NCI-H187 treated with DMSO at 0.1 percent for 48 hours (cell line): ENCODE measurements at regions not wholly inside any gene's neighbourhood (a gene's known extent, or its start where the extent isn't known, plus 50 kb on each side); places are given as distances from the start of the nearest gene placed in this dataset.

Experiments used
- DNase-seq: peaks from one replicate; lab custom pipeline; 2025; lab: John Stamatoyannopoulos, UW

- DNase-seq: no peak
Measured at GRCh38 chr6:169847141-169847674, 95.8 kb downstream of the ERMARD start.

GRCh38 chr6:169846286-169847056 lies 95.0 kb downstream of the ERMARD start:
- DNase-seq: no peak

DNA sequence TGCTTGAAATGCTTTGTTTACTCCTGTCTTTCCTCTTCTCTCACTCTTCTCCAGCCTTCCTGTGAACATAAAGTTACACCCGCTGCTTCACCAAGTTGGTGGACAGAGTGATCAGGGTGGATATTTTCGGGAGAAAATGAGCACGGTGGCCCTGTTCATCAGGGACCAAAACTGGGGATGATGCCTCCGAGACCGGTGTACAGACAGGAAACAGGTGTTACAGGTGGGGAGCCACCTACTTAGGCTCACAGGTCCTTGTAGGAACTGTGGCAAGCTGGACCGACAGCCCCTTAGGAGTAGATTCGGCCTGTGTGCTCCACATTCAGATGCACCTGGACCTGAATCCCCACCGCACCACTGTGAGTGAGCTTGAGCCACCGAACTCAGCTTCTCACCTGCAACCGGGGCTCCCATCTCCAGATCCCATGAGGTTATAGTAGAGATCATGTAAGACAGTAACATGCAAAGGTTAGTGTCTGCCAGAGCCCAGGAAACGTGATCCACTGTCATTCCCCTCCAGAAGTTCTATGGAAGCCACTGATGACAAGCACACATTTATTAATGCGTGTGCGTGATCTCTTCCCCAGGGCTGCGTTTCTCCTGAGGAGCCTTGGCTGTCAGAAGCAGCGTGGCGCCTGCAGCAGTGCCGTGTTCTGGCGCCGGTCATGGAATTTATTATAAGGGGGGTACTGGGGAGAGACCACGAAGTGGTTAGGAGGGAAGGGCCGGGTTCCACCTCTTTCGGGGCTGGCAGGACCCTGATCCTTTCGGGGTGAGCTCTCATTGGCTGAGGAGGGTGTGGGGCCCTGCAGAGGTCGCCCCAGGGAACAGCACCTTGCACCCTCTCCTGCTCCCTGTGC lies 94.2 kb downstream of the ERMARD start:
- no peak for DNase-seq

GRCh38 chr6:169844946-169845345 lies 93.5 kb downstream of the ERMARD start:
- DNase-seq: no peak

DNA sequence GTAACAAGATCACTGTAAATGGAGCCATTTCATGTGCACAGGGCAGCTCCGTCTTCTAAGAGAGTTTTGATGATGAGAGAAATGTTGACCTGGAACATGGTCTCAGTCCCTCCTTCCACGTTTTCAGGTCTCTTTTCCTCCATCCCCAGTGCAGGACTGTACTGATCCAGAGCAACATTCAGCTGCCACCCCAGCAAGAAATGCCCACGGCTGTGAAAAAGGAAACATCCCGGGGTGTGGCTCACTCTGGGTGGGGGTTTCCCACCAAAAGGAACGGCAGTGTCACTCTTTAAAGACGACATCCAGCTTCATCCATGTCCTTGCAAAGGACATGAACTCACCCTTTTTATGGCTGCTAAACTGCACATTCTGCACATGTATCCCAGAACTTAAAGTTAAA lies 92.6 kb downstream of the ERMARD start:
- no peak for DNase-seq

GRCh38 chr6:169843110-169843509 lies 91.7 kb downstream of the ERMARD start:
- no peak for DNase-seq

- no peak for DNase-seq
Measured at GRCh38 chr6:169841907-169842606, 90.6 kb downstream of the ERMARD start.

DNA sequence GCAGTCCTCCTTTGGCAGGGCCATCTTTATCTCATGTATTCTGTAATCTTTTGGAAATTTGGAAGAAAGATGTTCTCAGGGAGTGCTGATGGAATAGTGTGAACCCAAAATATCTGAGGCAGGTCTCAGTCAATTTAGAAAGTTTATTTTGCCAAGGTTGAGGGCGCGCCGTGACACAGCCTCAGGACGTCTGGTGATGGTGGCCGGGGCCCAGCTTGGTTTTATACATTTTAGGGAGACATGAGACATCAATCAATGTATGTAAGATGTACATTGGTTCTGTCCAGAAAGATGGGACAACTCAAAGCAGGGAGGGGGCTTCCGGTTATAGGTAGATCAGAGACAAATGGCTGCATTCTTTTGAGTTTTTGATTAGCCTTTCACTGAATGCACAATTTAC lies 89.8 kb downstream of the ERMARD start:
- DNase-seq: no peak

GRCh38 chr6:169839898-169840631 lies 88.6 kb downstream of the ERMARD start:
- DNase-seq: no peak

GRCh38 chr6:169839493-169839892 lies 88.1 kb downstream of the ERMARD start:
- DNase-seq: no peak

DNA sequence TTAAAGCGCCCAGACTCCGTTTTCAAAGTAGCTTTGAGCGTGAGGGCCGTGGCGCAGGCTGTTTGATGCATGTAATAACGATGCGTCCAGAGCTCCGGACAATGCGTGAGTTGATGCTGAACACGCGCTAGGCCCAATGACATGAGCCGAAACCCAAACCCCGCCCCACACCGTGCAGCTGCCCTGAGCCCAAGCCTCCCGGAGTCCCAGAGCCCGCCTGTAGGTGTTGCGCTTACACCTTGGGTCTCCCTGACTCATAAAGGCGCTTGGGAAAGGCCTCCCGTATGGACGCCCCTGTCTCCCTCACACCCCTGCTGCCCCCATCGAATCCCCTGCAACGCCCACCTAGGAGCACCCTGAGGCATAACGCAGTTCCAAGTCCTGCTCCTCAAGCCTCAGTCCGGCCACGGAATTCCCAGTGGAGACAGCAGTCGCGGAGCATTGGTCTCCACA lies 87.6 kb downstream of the ERMARD start:
- no peak for DNase-seq

DNA sequence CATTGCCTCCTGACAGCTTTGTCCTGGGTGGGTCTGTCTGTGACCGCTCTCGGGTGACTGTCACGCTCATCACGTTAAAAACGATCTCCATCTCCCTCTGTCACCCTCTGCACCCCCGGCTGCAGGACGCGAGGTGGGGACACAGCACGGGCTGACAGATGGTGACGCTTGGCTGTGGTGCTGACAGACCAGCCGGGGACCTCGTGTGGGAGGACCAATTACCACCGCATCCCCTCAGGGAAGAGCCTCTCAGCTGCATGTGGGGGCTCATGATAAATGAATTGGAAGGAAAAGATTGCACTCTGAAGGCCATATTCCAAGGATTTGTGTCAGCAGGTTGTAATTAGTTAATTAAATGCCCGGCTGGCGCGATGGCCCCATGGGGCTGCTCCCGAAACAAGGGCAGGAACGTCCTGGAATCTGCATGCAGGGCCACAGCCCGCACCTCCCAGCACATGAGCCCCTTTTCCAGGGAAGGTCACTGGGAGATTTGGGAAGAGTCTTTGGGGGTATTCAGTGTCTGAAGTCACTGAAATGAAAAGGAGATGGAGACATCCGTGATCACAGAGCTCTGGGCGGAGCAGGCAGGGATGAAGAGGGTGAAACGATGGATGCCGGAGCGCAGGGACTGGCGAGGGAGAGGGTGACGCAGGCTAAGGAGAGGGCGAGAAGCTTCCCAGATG lies 87.1 kb downstream of the ERMARD start:
- DNase-seq: no peak

DNA sequence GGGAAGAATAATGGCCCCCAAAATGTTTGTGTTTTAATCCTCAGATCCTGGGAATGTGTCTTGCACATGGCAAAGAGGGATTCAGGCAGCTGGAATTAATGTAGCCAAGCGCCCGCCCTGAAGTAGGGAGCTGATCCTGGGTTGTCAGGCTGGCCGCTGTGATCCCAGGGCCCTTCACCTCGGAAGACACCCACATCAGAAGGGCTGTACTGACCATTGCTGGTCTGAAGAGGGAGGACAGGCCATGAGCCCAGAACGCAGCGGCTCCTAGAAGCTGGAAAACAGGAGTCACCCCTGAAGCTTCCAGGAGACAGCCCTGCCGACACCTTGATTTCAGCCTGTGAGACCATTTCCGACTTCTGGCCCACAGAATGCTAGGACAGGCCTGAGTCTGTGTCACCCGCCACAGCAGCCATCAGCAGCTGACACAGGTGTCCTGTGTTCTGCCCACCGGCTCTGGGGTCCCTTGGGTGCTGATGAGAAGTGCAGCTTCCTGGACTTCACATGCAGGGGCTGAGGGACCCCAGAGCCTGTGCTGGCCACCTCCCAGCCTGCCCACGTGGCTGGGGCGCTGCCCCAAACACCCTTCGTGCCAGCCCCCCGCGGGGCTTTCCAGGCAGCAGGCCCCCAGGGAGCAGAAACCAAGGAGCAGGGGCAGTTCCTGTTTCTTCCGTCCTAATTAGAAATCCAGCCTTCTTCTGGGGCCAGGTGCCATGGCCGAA lies 86.3 kb downstream of the ERMARD start:
- no peak for DNase-seq

DNA sequence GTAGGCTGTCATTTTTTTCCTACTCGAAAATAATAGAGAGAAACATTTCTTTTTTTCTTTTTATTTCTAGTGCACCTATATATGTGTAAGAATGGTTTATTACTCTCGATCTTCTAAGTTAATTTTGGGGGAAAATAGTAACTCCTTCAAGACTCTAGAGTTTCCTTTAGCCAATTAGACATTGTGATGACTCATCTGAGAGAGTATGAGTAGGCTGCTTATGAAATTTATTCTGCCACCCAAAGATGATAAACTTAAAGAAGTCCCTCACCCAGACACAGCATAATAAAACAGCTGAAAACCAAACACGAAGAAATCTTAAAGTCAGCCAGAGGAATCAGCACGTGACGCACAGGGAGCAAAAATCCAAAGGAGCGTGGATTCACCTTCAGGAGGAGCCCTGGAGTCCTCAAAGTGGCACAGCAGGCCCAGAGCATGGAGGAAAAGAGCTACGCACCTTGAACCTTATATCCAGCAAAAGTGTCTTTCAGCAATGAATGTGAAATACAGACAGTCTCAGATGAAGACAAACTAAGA lies 81.9 kb downstream of the ERMARD start:
- no peak for DNase-seq

DNA sequence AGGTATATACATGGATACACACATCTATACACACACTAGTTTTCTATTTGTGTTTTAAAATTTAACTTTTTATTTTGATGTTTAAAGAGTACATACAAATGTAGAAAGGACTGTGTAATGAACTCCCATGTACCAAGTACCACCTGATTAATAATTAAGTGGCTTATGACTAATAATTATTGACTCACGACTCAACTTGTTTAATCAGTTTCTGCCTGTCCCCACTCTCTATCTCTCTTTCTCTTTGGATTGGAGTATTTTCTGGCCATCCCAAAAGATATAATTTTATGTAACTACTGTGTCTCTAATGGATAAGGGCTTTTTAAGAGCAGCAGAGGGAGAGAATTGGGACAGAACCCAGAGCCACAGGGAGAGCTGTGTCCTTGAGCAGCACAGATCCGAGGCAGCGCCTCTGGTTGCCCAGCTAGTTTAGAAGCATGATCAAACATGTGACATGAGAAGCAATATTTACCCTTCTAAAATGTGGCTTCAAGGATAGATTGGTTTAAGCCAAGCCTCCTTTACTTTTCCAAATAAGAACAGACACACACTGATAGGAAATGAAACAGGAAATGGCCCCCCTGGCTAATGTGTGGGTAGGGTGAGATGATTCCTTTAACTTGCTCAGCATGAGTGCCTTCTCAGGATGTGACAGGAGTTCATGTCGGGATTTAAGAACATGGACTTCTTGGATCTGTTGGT lies 81.0 kb downstream of the ERMARD start:
- DNase-seq: no peak

DNA sequence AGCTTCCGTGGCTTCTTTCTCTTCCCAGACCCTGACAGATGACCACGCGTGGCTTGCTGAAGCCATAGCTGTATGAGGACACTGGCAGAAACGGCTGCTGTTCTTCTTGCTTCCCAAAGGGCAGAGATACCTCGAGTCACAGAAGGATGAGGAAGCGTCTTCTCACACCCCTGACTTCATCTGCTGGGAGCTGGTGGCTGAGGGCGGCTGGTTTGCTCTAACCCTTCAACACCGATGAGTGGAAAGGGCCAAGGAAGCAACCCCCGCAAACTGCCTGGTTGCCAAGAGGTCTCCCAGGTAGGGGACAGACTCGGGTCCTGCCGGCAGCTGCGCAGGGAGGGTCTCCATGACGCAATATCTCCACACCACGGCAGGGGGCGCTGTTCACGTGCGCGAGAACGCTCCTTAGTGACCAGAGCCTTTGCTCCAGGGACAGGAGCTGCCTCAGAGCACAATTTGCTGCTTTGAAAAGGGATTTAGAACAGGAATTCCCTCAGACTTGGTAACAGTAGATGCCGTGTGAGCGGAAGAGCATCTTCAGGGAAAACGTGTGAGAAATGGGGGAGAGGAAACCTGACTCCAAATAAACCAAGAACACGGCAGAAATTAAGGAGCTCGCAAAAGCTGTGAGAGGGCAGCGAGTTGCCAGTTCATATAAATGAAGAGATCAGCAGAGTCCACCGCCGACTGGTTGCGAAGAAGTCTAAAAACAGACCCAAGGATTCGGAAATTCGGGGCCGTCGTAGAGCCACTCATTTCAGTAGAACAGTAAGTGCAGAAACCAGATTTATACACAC lies 80.2 kb downstream of the ERMARD start:
- peak; percentile 34 for DNase-seq
